IgD-negative memory B cell (primary cell): ENCODE measurements at regions not wholly inside any gene's neighbourhood (a gene's known extent, or its start where the extent isn't known, plus 50 kb on each side); places are given as distances from the start of the nearest gene placed in this dataset.

ENCODE experiments used
- H3K27ac Mint-ChIP-seq, 3 donors: one replicate each; pipeline ENCODE4 v1.8.0; 2020 to 2022; ENCODE audit warnings: mild to moderate bottlenecking in 3 of 3, mixed read lengths in 3 of 3, moderate library complexity in 1 of 3
- H3K27me3 Mint-ChIP-seq: one replicate; pipeline ENCODE4 v1.8.0; 2021; ENCODE audit warnings: mixed read lengths
- H3K36me3 Mint-ChIP-seq: one replicate; pipeline ENCODE4 v1.8.0; 2020; ENCODE audit warnings: mild to moderate bottlenecking, mixed read lengths
- H3K4me1 Mint-ChIP-seq, 3 donors: one replicate each; pipeline ENCODE4 v1.8.0; 2020 to 2022; ENCODE audit warnings: mixed read lengths in 3 of 3, mild to moderate bottlenecking in 1 of 3
- H3K4me3 Mint-ChIP-seq, 4 donors: one replicate each; pipeline ENCODE4 v1.8.0; 2020 to 2022; ENCODE audit warnings: mild to moderate bottlenecking in 4 of 4, mixed read lengths in 4 of 4, moderate library complexity in 3 of 4
- H3K9me3 Mint-ChIP-seq, 3 donors: one replicate each; pipeline ENCODE4 v1.8.0; 2020 to 2021; ENCODE audit warnings: mixed read lengths in 3 of 3, mild to moderate bottlenecking in 1 of 3

GRCh38 chr20:57877995-57878394, 168.2 kb upstream of the PMEPA1 start:
- no peak overlapping the region for H3K27ac Mint-ChIP-seq
- no peaks in the 10 kb centered on the region for H3K9me3 Mint-ChIP-seq
- no peaks in the 10 kb centered on the region for H3K36me3 Mint-ChIP-seq
- no peaks in the 10 kb centered on the region for H3K4me1 Mint-ChIP-seq
- H3K4me3 Mint-ChIP-seq: no peak overlapping the region
- H3K27me3 Mint-ChIP-seq: peaks cover 4% of the 10 kb centered on the region

- Mint-ChIP-seq H3K9me3 (no peaks in the 10 kb centered on the region), H3K4me1 (no peaks in the 10 kb centered on the region), H3K4me3 (no peak overlapping the region), H3K36me3 (no peaks in the 10 kb centered on the region), H3K27ac (no peak overlapping the region), H3K27me3 (peaks cover 4% of the 10 kb centered on the region)
Measured at GRCh38 chr20:57877131-57877824, 167.5 kb upstream of the PMEPA1 start.

GRCh38 chr20:57876163-57876562, 166.3 kb upstream of the PMEPA1 start:
- H3K9me3 Mint-ChIP-seq: no peaks in the 10 kb centered on the region
- no peak overlapping the region for H3K4me3 Mint-ChIP-seq

GRCh38 chr20:57874141-57874540, 164.3 kb upstream of the PMEPA1 start:
- no peak overlapping the region for H3K27ac Mint-ChIP-seq
- H3K4me1 Mint-ChIP-seq: no peaks in the 10 kb centered on the region
- H3K36me3 Mint-ChIP-seq: no peaks in the 10 kb centered on the region
- H3K27me3 Mint-ChIP-seq: peaks cover 11% of the 10 kb centered on the region
- no peaks in the 10 kb centered on the region for H3K9me3 Mint-ChIP-seq
- H3K4me3 Mint-ChIP-seq: no peak overlapping the region

More at GRCh38 chr20:57876163-57876562, 166.3 kb upstream of the PMEPA1 start:
- Mint-ChIP-seq H3K36me3 (no peaks in the 10 kb centered on the region), H3K27me3 (peaks cover 8% of the 10 kb centered on the region), H3K4me1 (no peaks in the 10 kb centered on the region), H3K27ac (no peak overlapping the region)

GRCh38 chr20:57872816-57873409, 163.1 kb upstream of the PMEPA1 start:
- Mint-ChIP-seq H3K36me3 (no peaks in the 10 kb centered on the region), H3K27ac (no peak overlapping the region), H3K4me1 (no peaks in the 10 kb centered on the region), H3K9me3 (no peaks in the 10 kb centered on the region), H3K4me3 (no peak overlapping the region), H3K27me3 (peaks cover 10% of the 10 kb centered on the region)

GRCh38 chr20:57871237-57871632, 161.4 kb upstream of the PMEPA1 start:
- Mint-ChIP-seq H3K27ac (no peak overlapping the region), H3K4me1 (no peaks in the 10 kb centered on the region), H3K36me3 (no peaks in the 10 kb centered on the region), H3K9me3 (peaks cover 0 to under 1% (median 0%) of the 10 kb centered on the region in 3 donors), H3K27me3 (peaks cover 12% of the 10 kb centered on the region), H3K4me3 (no peak overlapping the region)

- Mint-ChIP-seq H3K4me3 (no peak overlapping the region), H3K9me3 (peaks cover 0 to 2% (median 0%) of the 10 kb centered on the region in 3 donors), H3K27ac (no peak overlapping the region), H3K4me1 (no peaks in the 10 kb centered on the region), H3K36me3 (no peaks in the 10 kb centered on the region), H3K27me3 (peaks cover 14% of the 10 kb centered on the region)
Measured at GRCh38 chr20:57870597-57871236, 160.9 kb upstream of the PMEPA1 start.

- Mint-ChIP-seq H3K4me3 (no peak overlapping the region), H3K27me3 (peaks cover 14% of the 10 kb centered on the region), H3K27ac (no peak overlapping the region), H3K4me1 (no peaks in the 10 kb centered on the region), H3K9me3 (peaks cover 0 to 2% (median 0%) of the 10 kb centered on the region in 3 donors), H3K36me3 (no peaks in the 10 kb centered on the region)
Measured at GRCh38 chr20:57869951-57870315, 160.1 kb upstream of the PMEPA1 start.

- Mint-ChIP-seq H3K9me3 (peaks cover 0 to 2% (median 0%) of the 10 kb centered on the region in 3 donors), H3K27me3 (peaks cover 14% of the 10 kb centered on the region), H3K4me1 (no peaks in the 10 kb centered on the region), H3K27ac (no peak overlapping the region), H3K36me3 (no peaks in the 10 kb centered on the region), H3K4me3 (no peak overlapping the region)
Measured at GRCh38 chr20:57869291-57869950, 159.6 kb upstream of the PMEPA1 start.

- H3K27ac Mint-ChIP-seq: no peak overlapping the region
- H3K27me3 Mint-ChIP-seq: peaks cover 14% of the 10 kb centered on the region
- H3K4me3 Mint-ChIP-seq: no peak overlapping the region
- H3K36me3 Mint-ChIP-seq: no peaks in the 10 kb centered on the region
- H3K4me1 Mint-ChIP-seq: no peaks in the 10 kb centered on the region
- peaks cover 0 to 2% (median 0%) of the 10 kb centered on the region in 3 donors for H3K9me3 Mint-ChIP-seq
Measured at GRCh38 chr20:57868310-57868709, 158.5 kb upstream of the PMEPA1 start.

- no peak overlapping the region for H3K27ac Mint-ChIP-seq
- H3K27me3 Mint-ChIP-seq: peaks cover 17% of the 10 kb centered on the region
- peaks cover 0 to 2% (median 0%) of the 10 kb centered on the region in 3 donors for H3K9me3 Mint-ChIP-seq
- H3K36me3 Mint-ChIP-seq: no peaks in the 10 kb centered on the region
- no peaks in the 10 kb centered on the region for H3K4me1 Mint-ChIP-seq
- no peak overlapping the region for H3K4me3 Mint-ChIP-seq
Measured at GRCh38 chr20:57867807-57868206, 158.0 kb upstream of the PMEPA1 start.

GRCh38 chr20:57867181-57867803, 157.5 kb upstream of the PMEPA1 start:
- H3K4me1 Mint-ChIP-seq: no peaks in the 10 kb centered on the region
- peaks cover 17% of the 10 kb centered on the region for H3K27me3 Mint-ChIP-seq

GRCh38 chr20:57866250-57867106, 156.7 kb upstream of the PMEPA1 start:
- H3K4me1 Mint-ChIP-seq: no peaks in the 10 kb centered on the region
- H3K4me3 Mint-ChIP-seq: no peak overlapping the region
- H3K27me3 Mint-ChIP-seq: peaks cover 17% of the 10 kb centered on the region
- H3K9me3 Mint-ChIP-seq: peaks cover 0 to 5% (median 0%) of the 10 kb centered on the region in 3 donors
- H3K27ac Mint-ChIP-seq: no peak overlapping the region
- no peaks in the 10 kb centered on the region for H3K36me3 Mint-ChIP-seq

More at GRCh38 chr20:57867181-57867803, 157.5 kb upstream of the PMEPA1 start:
- H3K27ac Mint-ChIP-seq: no peak overlapping the region
- H3K9me3 Mint-ChIP-seq: peaks cover 0 to 2% (median 0%) of the 10 kb centered on the region in 3 donors
- H3K36me3 Mint-ChIP-seq: no peaks in the 10 kb centered on the region
- no peak overlapping the region for H3K4me3 Mint-ChIP-seq

GRCh38 chr20:57865266-57865665, 155.5 kb upstream of the PMEPA1 start:
- no peaks in the 10 kb centered on the region for H3K4me1 Mint-ChIP-seq
- H3K9me3 Mint-ChIP-seq: peaks cover 0 to 5% (median 0%) of the 10 kb centered on the region in 3 donors
- no peak overlapping the region for H3K27ac Mint-ChIP-seq
- no peaks in the 10 kb centered on the region for H3K36me3 Mint-ChIP-seq
- H3K27me3 Mint-ChIP-seq: peaks cover 9% of the 10 kb centered on the region
- no peak overlapping the region for H3K4me3 Mint-ChIP-seq
